ENCODE measurements at regions not wholly inside any gene's neighbourhood (a gene's known extent, or its start where the extent isn't known, plus 50 kb on each side); places are given as distances from the start of the nearest gene placed in this dataset.

- DNase-seq (no peak), ATAC-seq (ENCODE audit: insufficient read depth, low read depth) (no peak)
- Histone ChIP-seq H3K36me3 (ENCODE audit: insufficient read depth, low read length) (no peaks in the 10 kb centered on the region), H4K20me1 (ENCODE audit: insufficient read depth, low read length) (no peaks in the 10 kb centered on the region), H3K4me2 (ENCODE audit: insufficient read depth, low read length) (no peak overlapping the region), H3K79me2 (ENCODE audit: insufficient read depth, low read length) (no peaks in the 10 kb centered on the region), H3K9me3 (ENCODE audit: insufficient read depth, low read length, severe bottlenecking) (no peaks in the 10 kb centered on the region), H3K27me3 (ENCODE audit: insufficient read depth, low read length, poor library complexity) (no peaks in the 10 kb centered on the region), H3K4me3 (ENCODE audit: low read depth in 1 of 2, low read length in 2 of 2) (no peak overlapping the region), H2AFZ (ENCODE audit: low read depth, low read length) (no peak overlapping the region), H3K27ac (ENCODE audit: low read length) (no peak overlapping the region), H3K9ac (ENCODE audit: low read depth, low read length) (no peak overlapping the region), H3K4me1 (ENCODE audit: insufficient read depth, low read length) (peaks cover 4% of the 10 kb centered on the region; the same call in 1 of the 2 replicates)
- TF ChIP-seq CTCF (IDR thresholded peaks at IDR 0.05; ENCODE audit: borderline replicate concordance, extremely low read depth, low read length, poor library complexity, severe bottlenecking) = no peak
- TF ChIP-seq EZH2 (IDR thresholded peaks at IDR 0.05; ENCODE audit: borderline replicate concordance, low read depth, low read length, severe bottlenecking) = no peak
These were observed 140.1 kb upstream of the FRY start for GRCh38 chr13:31891472-31891871.

- H3K4me1 ChIP-seq (ENCODE audit: insufficient read depth, low read length) = peaks cover 10% of the 10 kb centered on the region
- no peak overlapping the region for H3K27ac ChIP-seq (ENCODE audit: low read length)
- H3K4me2 ChIP-seq (ENCODE audit: insufficient read depth, low read length) = no peak overlapping the region
- DNase-seq = no peak
- H2AFZ ChIP-seq (ENCODE audit: low read depth, low read length) = no peak overlapping the region
- no peaks in the 10 kb centered on the region for H3K27me3 ChIP-seq (ENCODE audit: insufficient read depth, low read length, poor library complexity)
- no peaks in the 10 kb centered on the region for H3K9me3 ChIP-seq (ENCODE audit: insufficient read depth, low read length, severe bottlenecking)
- no peaks in the 10 kb centered on the region for H3K79me2 ChIP-seq (ENCODE audit: insufficient read depth, low read length)
- H4K20me1 ChIP-seq (ENCODE audit: insufficient read depth, low read length) = no peaks in the 10 kb centered on the region
- H3K36me3 ChIP-seq (ENCODE audit: insufficient read depth, low read length) = no peaks in the 10 kb centered on the region
- no peak for ATAC-seq (ENCODE audit: insufficient read depth, low read depth)
- no peak for TF ChIP-seq EZH2 (IDR thresholded peaks at IDR 0.05; ENCODE audit: borderline replicate concordance, low read depth, low read length, severe bottlenecking)
- TF ChIP-seq CTCF (IDR thresholded peaks at IDR 0.05; ENCODE audit: borderline replicate concordance, extremely low read depth, low read length, poor library complexity, severe bottlenecking) = no peak
- no peak overlapping the region for H3K4me3 ChIP-seq (ENCODE audit: low read depth in 1 of 2, low read length in 2 of 2)
- H3K9ac ChIP-seq (ENCODE audit: low read depth, low read length) = no peak overlapping the region
These were observed 136.6 kb upstream of the FRY start for GRCh38 chr13:31894931-31895330.

GRCh38 chr13:31895691-31896090 lies 135.9 kb upstream of the FRY start:
- Histone ChIP-seq H3K27me3 (ENCODE audit: insufficient read depth, low read length, poor library complexity) (peaks cover 2% of the 10 kb centered on the region), H3K4me1 (ENCODE audit: insufficient read depth, low read length) (peaks cover 10% of the 10 kb centered on the region), H3K9ac (ENCODE audit: low read depth, low read length) (no peak overlapping the region), H3K27ac (ENCODE audit: low read length) (no peak overlapping the region), H3K36me3 (ENCODE audit: insufficient read depth, low read length) (no peaks in the 10 kb centered on the region), H2AFZ (ENCODE audit: low read depth, low read length) (no peak overlapping the region), H3K79me2 (ENCODE audit: insufficient read depth, low read length) (no peaks in the 10 kb centered on the region), H3K9me3 (ENCODE audit: insufficient read depth, low read length, severe bottlenecking) (no peaks in the 10 kb centered on the region), H3K4me3 (ENCODE audit: low read depth in 1 of 2, low read length in 2 of 2) (no peak overlapping the region), H4K20me1 (ENCODE audit: insufficient read depth, low read length) (no peaks in the 10 kb centered on the region; the same call in 1 of the 2 replicates), H3K4me2 (ENCODE audit: insufficient read depth, low read length) (no peak overlapping the region)
- ATAC-seq (ENCODE audit: insufficient read depth, low read depth) (no peak), DNase-seq (no peak)
- TF ChIP-seq CTCF (IDR thresholded peaks at IDR 0.05; ENCODE audit: borderline replicate concordance, extremely low read depth, low read length, poor library complexity, severe bottlenecking) (no peak), EZH2 (IDR thresholded peaks at IDR 0.05; ENCODE audit: borderline replicate concordance, low read depth, low read length, severe bottlenecking) (no peak)

- H3K9ac ChIP-seq (ENCODE audit: low read depth, low read length) = no peak overlapping the region
- no peaks in the 10 kb centered on the region; the same call in 1 of the 2 replicates for H4K20me1 ChIP-seq (ENCODE audit: insufficient read depth, low read length)
- DNase-seq (peak; percentile 49), ATAC-seq (ENCODE audit: insufficient read depth, low read depth) (peak; percentile 90)
- peaks cover 7% of the 10 kb centered on the region for H3K27me3 ChIP-seq (ENCODE audit: insufficient read depth, low read length, poor library complexity)
- no peaks in the 10 kb centered on the region for H3K9me3 ChIP-seq (ENCODE audit: insufficient read depth, low read length, severe bottlenecking)
- H3K4me2 ChIP-seq (ENCODE audit: insufficient read depth, low read length) = no peak overlapping the region
- H3K79me2 ChIP-seq (ENCODE audit: insufficient read depth, low read length) = no peaks in the 10 kb centered on the region
- H3K4me1 ChIP-seq (ENCODE audit: insufficient read depth, low read length) = peaks cover 10% of the 10 kb centered on the region
- no peak overlapping the region for H3K27ac ChIP-seq (ENCODE audit: low read length)
- H3K4me3 ChIP-seq (ENCODE audit: low read depth in 1 of 2, low read length in 2 of 2) = no peak overlapping the region
- no peak for TF ChIP-seq CTCF (IDR thresholded peaks at IDR 0.05; ENCODE audit: borderline replicate concordance, extremely low read depth, low read length, poor library complexity, severe bottlenecking)
- no peak for TF ChIP-seq EZH2 (IDR thresholded peaks at IDR 0.05; ENCODE audit: borderline replicate concordance, low read depth, low read length, severe bottlenecking)
- no peaks in the 10 kb centered on the region for H3K36me3 ChIP-seq (ENCODE audit: insufficient read depth, low read length)
- H2AFZ ChIP-seq (ENCODE audit: low read depth, low read length) = no peak overlapping the region
These were observed 135.1 kb upstream of the FRY start for GRCh38 chr13:31896427-31896826.

All from DND-41 (cell line).